Neural cell (in vitro differentiated cells): ENCODE measurements at regions not wholly inside any gene's neighbourhood (a gene's known extent, or its start where the extent isn't known, plus 50 kb on each side); places are given as distances from the start of the nearest gene placed in this dataset.

ENCODE experiments used
- H2AFZ ChIP-seq: fragments of 200-600, 300-800 bp; sonication (generic), shearing (Covaris generic); 2 replicates; pipeline ENCODE4 v1.6.0; 2014; ENCODE audit warnings: low read depth, mild to moderate bottlenecking, antibody characterized with exemption, low read length, moderate library complexity
- H3F3A ChIP-seq: fragments of 200-600 bp; shearing (Covaris generic); 2 replicates; pipeline ENCODE4 v1.6.1; 2016; ENCODE audit warnings: mild to moderate bottlenecking, moderate library complexity, mixed read lengths, antibody characterized with exemption, low read length; ENCODE audit not compliant: insufficient read depth, poor library complexity, severe bottlenecking
- H3K27ac ChIP-seq: fragments of 200-600, 300-800 bp; sonication (generic), shearing (Covaris generic); 2 replicates; pipeline ENCODE4 v1.5.1; 2014; ENCODE audit warnings: mild to moderate bottlenecking, low read length, moderate library complexity
- H3K27me3 ChIP-seq: fragments of 300-800, 200-600 bp; sonication (generic), shearing (Covaris generic); 2 replicates; pipeline ENCODE4 v1.6.0; 2014; ENCODE audit warnings: mild to moderate bottlenecking, low read depth, low read length, moderate library complexity; ENCODE audit not compliant: insufficient read depth
- H3K36me3 ChIP-seq: fragments of 300-800, 200-600 bp; sonication (generic), shearing (Covaris generic); 2 replicates; pipeline ENCODE4 v1.5.1; 2014; ENCODE audit warnings: mild to moderate bottlenecking, antibody characterized with exemption, low read length, moderate library complexity; ENCODE audit not compliant: insufficient read depth
- H3K4me2 ChIP-seq: fragments of 300-800, 200-600 bp; sonication (generic), shearing (Covaris generic); 2 replicates; pipeline ENCODE4 v1.6.0; 2014; ENCODE audit warnings: mild to moderate bottlenecking, low read length
- H3K4me3 ChIP-seq: fragments of 300-800, 200-600 bp; sonication (generic), shearing (Covaris generic); 2 replicates; pipeline ENCODE4 v1.5.1; 2014; ENCODE audit warnings: mild to moderate bottlenecking, low read length, moderate library complexity
- H3K79me2 ChIP-seq: fragments of 200-600 bp; shearing (Covaris generic); replicated peaks from 2 replicates; pipeline ENCODE4 v1.6.0; 2014; ENCODE audit warnings: mild to moderate bottlenecking, low read length, moderate library complexity; ENCODE audit not compliant: insufficient read depth
- H3K9ac ChIP-seq: fragments of 300-800, 200-600 bp; sonication (generic), shearing (Covaris generic); 2 replicates; pipeline ENCODE4 v1.6.1; 2016; ENCODE audit warnings: mild to moderate bottlenecking, low read length, mixed read lengths
- H3K9me2 ChIP-seq: fragments of 200-600 bp; shearing (Covaris generic); 2 replicates; pipeline ENCODE4 v1.6.1; 2016; ENCODE audit warnings: mild to moderate bottlenecking, low read length, mixed read lengths; ENCODE audit not compliant: insufficient read depth
- H3K9me3 ChIP-seq: fragments of 200-600, 300-800 bp; sonication (generic), shearing (Covaris generic); 2 replicates; pipeline ENCODE4 v1.6.1; 2016; ENCODE audit warnings: mild to moderate bottlenecking, mixed run types, low read length, moderate library complexity, mixed read lengths
- H4K20me1 ChIP-seq: fragments of 200-600 bp; shearing (Covaris generic); 2 replicates; pipeline ENCODE4 v1.6.1; 2016; ENCODE audit warnings: mild to moderate bottlenecking, mixed run types; ENCODE audit not compliant: insufficient read depth
- EP300 ChIP-seq: fragments of 450-650 bp; conservative IDR thresholded peaks from 2 replicates; pipeline ENCODE4 v1.6.1; 2014; ENCODE audit warnings: antibody characterized with exemption, mild to moderate bottlenecking, moderate library complexity; ENCODE audit not compliant: poor library complexity, severe bottlenecking
- EZH2 ChIP-seq: fragments of 200-600, 300-800 bp; shearing (Covaris generic), sonication (generic); IDR thresholded peaks from 2 replicates; pipeline ENCODE4 v1.6.1; 2014; ENCODE audit warnings: antibody characterized with exemption, low read length, borderline replicate concordance, mild to moderate bottlenecking; ENCODE audit not compliant: insufficient read depth, poor library complexity, severe bottlenecking
- MXI1 ChIP-seq: fragments of 450-650 bp; conservative IDR thresholded peaks from 2 replicates; pipeline ENCODE4 v1.6.1; 2014; ENCODE audit warnings: antibody characterized with exemption, mild to moderate bottlenecking; ENCODE audit not compliant: poor library complexity, severe bottlenecking
- POLR2AphosphoS5 ChIP-seq: IDR thresholded peaks from 2 replicates; pipeline ENCODE4 v1.6.1; 2012
- RAD21 ChIP-seq: fragments of 450-650 bp; conservative IDR thresholded peaks from 2 replicates; pipeline ENCODE4 v1.6.1; 2014; ENCODE audit warnings: antibody characterized with exemption, mild to moderate bottlenecking, moderate library complexity
- SMC3 ChIP-seq: fragments of 450-650 bp; conservative IDR thresholded peaks from 2 replicates; pipeline ENCODE4 v1.6.1; 2014; ENCODE audit warnings: antibody characterized with exemption, mild to moderate bottlenecking, moderate library complexity; ENCODE audit not compliant: poor library complexity
- TAF1 ChIP-seq: IDR thresholded peaks from 2 replicates; pipeline ENCODE4 v1.6.1; 2012; ENCODE audit warnings: low read depth
- TF ChIP-seq, protein P1 (sequence below): fragments of 450-650 bp; IDR thresholded peaks from 2 replicates; pipeline ENCODE4 v1.5.1; 2014; ENCODE audit warnings: antibody characterized with exemption, mild to moderate bottlenecking, moderate library complexity; ENCODE audit not compliant: poor library complexity, severe bottlenecking
- TF ChIP-seq, protein P2 (sequence below): IDR thresholded peaks from 2 replicates; pipeline ENCODE4 v1.6.1; 2012; ENCODE audit warnings: borderline replicate concordance

DNA sequence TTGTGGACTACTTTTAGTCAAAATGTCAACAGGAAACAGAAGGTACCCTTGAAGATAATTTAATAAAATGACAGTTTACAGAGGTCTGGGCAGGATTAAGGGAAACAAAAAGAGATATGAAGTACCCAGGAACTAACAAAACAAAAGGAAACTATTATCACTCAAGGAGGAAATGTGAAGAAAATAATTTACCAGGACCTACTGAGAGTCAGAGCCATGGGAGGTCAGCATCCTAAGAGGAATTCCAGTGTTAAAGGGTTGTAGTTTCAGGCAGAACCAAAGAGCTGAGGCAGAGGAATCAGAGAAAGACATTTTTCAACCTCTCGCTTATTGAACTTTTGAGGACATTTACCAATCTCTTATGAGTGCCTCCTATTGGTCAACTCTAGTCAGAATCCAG, 408.9 kb upstream of the CBLB start:
- TF ChIP-seq EZH2, result no peak
- no peak for TF ChIP-seq EP300
- no peak for TF ChIP-seq MXI1
- TF ChIP-seq, protein P1, sequence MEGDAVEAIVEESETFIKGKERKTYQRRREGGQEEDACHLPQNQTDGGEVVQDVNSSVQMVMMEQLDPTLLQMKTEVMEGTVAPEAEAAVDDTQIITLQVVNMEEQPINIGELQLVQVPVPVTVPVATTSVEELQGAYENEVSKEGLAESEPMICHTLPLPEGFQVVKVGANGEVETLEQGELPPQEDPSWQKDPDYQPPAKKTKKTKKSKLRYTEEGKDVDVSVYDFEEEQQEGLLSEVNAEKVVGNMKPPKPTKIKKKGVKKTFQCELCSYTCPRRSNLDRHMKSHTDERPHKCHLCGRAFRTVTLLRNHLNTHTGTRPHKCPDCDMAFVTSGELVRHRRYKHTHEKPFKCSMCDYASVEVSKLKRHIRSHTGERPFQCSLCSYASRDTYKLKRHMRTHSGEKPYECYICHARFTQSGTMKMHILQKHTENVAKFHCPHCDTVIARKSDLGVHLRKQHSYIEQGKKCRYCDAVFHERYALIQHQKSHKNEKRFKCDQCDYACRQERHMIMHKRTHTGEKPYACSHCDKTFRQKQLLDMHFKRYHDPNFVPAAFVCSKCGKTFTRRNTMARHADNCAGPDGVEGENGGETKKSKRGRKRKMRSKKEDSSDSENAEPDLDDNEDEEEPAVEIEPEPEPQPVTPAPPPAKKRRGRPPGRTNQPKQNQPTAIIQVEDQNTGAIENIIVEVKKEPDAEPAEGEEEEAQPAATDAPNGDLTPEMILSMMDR, result no peak
- TF ChIP-seq POLR2AphosphoS5, result no peak
- TF ChIP-seq, protein P2, sequence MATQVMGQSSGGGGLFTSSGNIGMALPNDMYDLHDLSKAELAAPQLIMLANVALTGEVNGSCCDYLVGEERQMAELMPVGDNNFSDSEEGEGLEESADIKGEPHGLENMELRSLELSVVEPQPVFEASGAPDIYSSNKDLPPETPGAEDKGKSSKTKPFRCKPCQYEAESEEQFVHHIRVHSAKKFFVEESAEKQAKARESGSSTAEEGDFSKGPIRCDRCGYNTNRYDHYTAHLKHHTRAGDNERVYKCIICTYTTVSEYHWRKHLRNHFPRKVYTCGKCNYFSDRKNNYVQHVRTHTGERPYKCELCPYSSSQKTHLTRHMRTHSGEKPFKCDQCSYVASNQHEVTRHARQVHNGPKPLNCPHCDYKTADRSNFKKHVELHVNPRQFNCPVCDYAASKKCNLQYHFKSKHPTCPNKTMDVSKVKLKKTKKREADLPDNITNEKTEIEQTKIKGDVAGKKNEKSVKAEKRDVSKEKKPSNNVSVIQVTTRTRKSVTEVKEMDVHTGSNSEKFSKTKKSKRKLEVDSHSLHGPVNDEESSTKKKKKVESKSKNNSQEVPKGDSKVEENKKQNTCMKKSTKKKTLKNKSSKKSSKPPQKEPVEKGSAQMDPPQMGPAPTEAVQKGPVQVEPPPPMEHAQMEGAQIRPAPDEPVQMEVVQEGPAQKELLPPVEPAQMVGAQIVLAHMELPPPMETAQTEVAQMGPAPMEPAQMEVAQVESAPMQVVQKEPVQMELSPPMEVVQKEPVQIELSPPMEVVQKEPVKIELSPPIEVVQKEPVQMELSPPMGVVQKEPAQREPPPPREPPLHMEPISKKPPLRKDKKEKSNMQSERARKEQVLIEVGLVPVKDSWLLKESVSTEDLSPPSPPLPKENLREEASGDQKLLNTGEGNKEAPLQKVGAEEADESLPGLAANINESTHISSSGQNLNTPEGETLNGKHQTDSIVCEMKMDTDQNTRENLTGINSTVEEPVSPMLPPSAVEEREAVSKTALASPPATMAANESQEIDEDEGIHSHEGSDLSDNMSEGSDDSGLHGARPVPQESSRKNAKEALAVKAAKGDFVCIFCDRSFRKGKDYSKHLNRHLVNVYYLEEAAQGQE, result no peak
- no peak for TF ChIP-seq TAF1
- no peak for TF ChIP-seq RAD21
- TF ChIP-seq SMC3, result no peak
- H3K36me3 ChIP-seq, result no peaks in the 10 kb centered on the region
- no peak overlapping the region for H2AFZ ChIP-seq

GRCh38 chr3:106281221-106281620, 412.4 kb upstream of the CBLB start:
- Histone ChIP-seq H3K9ac (no peak overlapping the region), H3K27ac (no peak overlapping the region), H3F3A (no peaks in the 10 kb centered on the region), H3K9me3 (no peaks in the 10 kb centered on the region), H3K27me3 (no peaks in the 10 kb centered on the region), H2AFZ (no peak overlapping the region), H3K36me3 (no peaks in the 10 kb centered on the region), H3K4me3 (no peak overlapping the region), H3K9me2 (no peaks in the 10 kb centered on the region), H3K4me2 (no peak overlapping the region), H3K79me2 (no peaks in the 10 kb centered on the region), H4K20me1 (no peaks in the 10 kb centered on the region)
- TF ChIP-seq, protein P2, result no peak
- TF ChIP-seq, protein P1, result no peak
- TF ChIP-seq EZH2, result no peak
- TF ChIP-seq TAF1, result no peak
- no peak for TF ChIP-seq POLR2AphosphoS5
- TF ChIP-seq MXI1, result no peak
- TF ChIP-seq RAD21, result no peak
- no peak for TF ChIP-seq SMC3

More for the DNA sequence above, 408.9 kb upstream of the CBLB start:
- no peaks in the 10 kb centered on the region for H3K9me2 ChIP-seq
- H3K9me3 ChIP-seq, result no peaks in the 10 kb centered on the region
- no peak overlapping the region for H3K4me3 ChIP-seq
- H3K27ac ChIP-seq, result no peak overlapping the region
- H3F3A ChIP-seq, result no peaks in the 10 kb centered on the region
- H3K27me3 ChIP-seq, result no peaks in the 10 kb centered on the region
- no peaks in the 10 kb centered on the region for H4K20me1 ChIP-seq
- no peaks in the 10 kb centered on the region for H3K79me2 ChIP-seq
- no peak overlapping the region for H3K4me2 ChIP-seq
- no peak overlapping the region for H3K9ac ChIP-seq
